CD4-positive, alpha-beta T cell (primary cell): ENCODE measurements at regions not wholly inside any gene's neighbourhood (a gene's known extent, or its start where the extent isn't known, plus 50 kb on each side); places are given as distances from the start of the nearest gene placed in this dataset.

Experiments used
- ATAC-seq: fragments of 200-7000 bp; cut with Tn5 transposase; one replicate; pipeline ENCODE4 v1.10.0; 2022; ENCODE audit warnings: mild to moderate bottlenecking; ENCODE audit not compliant: poor library complexity
- CTCF ChIA-PET: fragments of 350-600 bp; sonication (Branson Sonifier 250); formaldehyde crosslinking; loops from one replicate; lab custom pipeline; 2021; ENCODE audit warnings: antibody characterized with exemption, inconsistent platforms; lab: Charles Lee
- POLR2A ChIA-PET: fragments of 350-600 bp; sonication (Branson Sonifier 250); formaldehyde crosslinking; loops from one replicate; lab custom pipeline; 2021; ENCODE audit warnings: antibody characterized with exemption, inconsistent platforms; lab: Charles Lee
- DNase-seq, 14 experiments: peaks; one replicate each; pipeline ENCODE4 v3.0.0-alpha.2; 2013 to 2020; ENCODE audit warnings: mixed read lengths in 2 of 14
- H3K27ac ChIP-seq, 2 donors: one replicate each; pipeline versions ENCODE4 v1.5.1 to v1.7.0; 2013; ENCODE audit warnings: low read length in 2 of 2, low read depth in 1 of 2, mild to moderate bottlenecking in 1 of 2
- H3K27me3 ChIP-seq, 2 experiments: 1 replicate in 1 of 2; 2 replicates in 1 of 2; pipeline versions ENCODE4 v1.6.1 to v1.7.0; 2013; ENCODE audit warnings: low read length in 2 of 2, control low read depth in 1 of 2, mild to moderate bottlenecking in 1 of 2, moderate library complexity in 1 of 2; ENCODE audit not compliant: insufficient read depth in 2 of 2, control insufficient read depth in 1 of 2
- H3K36me3 ChIP-seq: one replicate; pipeline ENCODE4 v1.6.1; 2013; ENCODE audit warnings: low read length, control low read depth; ENCODE audit not compliant: insufficient read depth
- H3K4me1 ChIP-seq: one replicate; pipeline ENCODE4 v1.6.1; 2013; ENCODE audit warnings: low read length, control low read depth; ENCODE audit not compliant: insufficient read depth
- H3K4me3 ChIP-seq: one replicate; pipeline ENCODE4 v1.5.1; 2013; ENCODE audit warnings: mild to moderate bottlenecking, low read length, moderate library complexity
- H3K9me3 ChIP-seq, 2 experiments: 1 replicate in 1 of 2; 2 replicates in 1 of 2; pipeline versions ENCODE4 v1.6.1 to v1.7.0; 2013; ENCODE audit warnings: low read length in 2 of 2, mild to moderate bottlenecking in 2 of 2, control low read depth in 1 of 2, moderate library complexity in 1 of 2; ENCODE audit not compliant: control insufficient read depth in 1 of 2, insufficient read depth in 1 of 2
- H3K27ac Mint-ChIP-seq: one replicate; pipeline ENCODE4 v1.8.0; 2020; ENCODE audit warnings: mixed read lengths
- H3K27me3 Mint-ChIP-seq: one replicate; pipeline ENCODE4 v1.8.0; 2021; ENCODE audit warnings: mixed read lengths
- H3K36me3 Mint-ChIP-seq: one replicate; pipeline ENCODE4 v1.8.0; 2021; ENCODE audit warnings: low read depth, mixed read lengths
- H3K4me1 Mint-ChIP-seq: one replicate; pipeline ENCODE4 v1.8.0; 2021; ENCODE audit warnings: low read depth, mixed read lengths
- H3K4me3 Mint-ChIP-seq: one replicate; pipeline ENCODE4 v1.8.0; 2020; ENCODE audit warnings: mild to moderate bottlenecking, mixed read lengths
- H3K9me3 Mint-ChIP-seq: one replicate; pipeline ENCODE4 v1.8.0; 2020; ENCODE audit warnings: mixed read lengths
- intact Hi-C, 2 experiments: fragments of 100-400 bp; cut with DNase I in 1 of 2; cut with micrococcal nuclease in 1 of 2; formaldehyde crosslinking; loops; one replicate each; pipeline versions ENCODE4 v1.15.1 to v1.9.0; 2023 to 2025; cut with DNase I, micrococcal nuclease
- TF ChIP-seq, protein P1 (sequence below): fragments of 200-600 bp; IDR thresholded peaks from one replicate; pipeline ENCODE4 v1.8.0; 2022; ENCODE audit warnings: antibody characterized with exemption, mild to moderate bottlenecking

DNA sequence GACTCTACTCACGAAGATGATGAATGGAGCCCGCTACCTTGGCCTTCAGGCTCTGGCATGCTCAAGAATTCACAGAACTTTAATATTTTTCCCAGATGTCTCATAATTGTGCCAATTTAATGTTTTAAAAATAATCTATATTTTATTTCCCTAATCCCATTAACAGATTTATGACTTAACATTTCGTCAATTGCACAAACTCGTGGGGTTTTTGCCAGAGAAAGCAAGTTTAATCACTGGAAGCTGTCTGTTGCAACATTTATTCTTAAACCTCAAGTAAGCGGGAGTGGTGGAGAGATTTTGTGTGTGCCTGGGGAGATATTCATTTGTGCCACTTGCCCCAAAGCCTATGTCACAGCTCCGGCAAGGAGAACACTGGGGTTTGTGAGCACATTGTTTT, 117.9 kb downstream of the TEX36 start:
- intact Hi-C loops, result no loop called here
- ChIA-PET CTCF (no interaction called here), POLR2A (no interaction called here)
- TF ChIP-seq, protein P1, sequence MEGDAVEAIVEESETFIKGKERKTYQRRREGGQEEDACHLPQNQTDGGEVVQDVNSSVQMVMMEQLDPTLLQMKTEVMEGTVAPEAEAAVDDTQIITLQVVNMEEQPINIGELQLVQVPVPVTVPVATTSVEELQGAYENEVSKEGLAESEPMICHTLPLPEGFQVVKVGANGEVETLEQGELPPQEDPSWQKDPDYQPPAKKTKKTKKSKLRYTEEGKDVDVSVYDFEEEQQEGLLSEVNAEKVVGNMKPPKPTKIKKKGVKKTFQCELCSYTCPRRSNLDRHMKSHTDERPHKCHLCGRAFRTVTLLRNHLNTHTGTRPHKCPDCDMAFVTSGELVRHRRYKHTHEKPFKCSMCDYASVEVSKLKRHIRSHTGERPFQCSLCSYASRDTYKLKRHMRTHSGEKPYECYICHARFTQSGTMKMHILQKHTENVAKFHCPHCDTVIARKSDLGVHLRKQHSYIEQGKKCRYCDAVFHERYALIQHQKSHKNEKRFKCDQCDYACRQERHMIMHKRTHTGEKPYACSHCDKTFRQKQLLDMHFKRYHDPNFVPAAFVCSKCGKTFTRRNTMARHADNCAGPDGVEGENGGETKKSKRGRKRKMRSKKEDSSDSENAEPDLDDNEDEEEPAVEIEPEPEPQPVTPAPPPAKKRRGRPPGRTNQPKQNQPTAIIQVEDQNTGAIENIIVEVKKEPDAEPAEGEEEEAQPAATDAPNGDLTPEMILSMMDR, result no peak
- no peak for DNase-seq
- Mint-ChIP-seq H3K27ac (no peak overlapping the region), H3K4me1 (no peaks in the 10 kb centered on the region), H3K36me3 (no peaks in the 10 kb centered on the region), H3K4me3 (no peak overlapping the region), H3K9me3 (peaks cover 4% of the 10 kb centered on the region), H3K27me3 (peaks cover 9% of the 10 kb centered on the region)
- Histone ChIP-seq H3K9me3 (peaks cover 0 to 8% of the 10 kb centered on the region in 2 experiments), H3K27ac (no peak overlapping the region), H3K27me3 (peaks cover 0 to 4% of the 10 kb centered on the region in 2 experiments), H3K4me1 (no peaks in the 10 kb centered on the region), H3K36me3 (no peaks in the 10 kb centered on the region), H3K4me3 (no peak overlapping the region)
- no peak for ATAC-seq

- Mint-ChIP-seq H3K4me1 (no peaks in the 10 kb centered on the region), H3K4me3 (no peak overlapping the region), H3K36me3 (no peaks in the 10 kb centered on the region), H3K27ac (no peak overlapping the region), H3K9me3 (peaks cover 4% of the 10 kb centered on the region), H3K27me3 (peaks cover 9% of the 10 kb centered on the region)
- Histone ChIP-seq H3K9me3 (peaks cover 0 to 8% of the 10 kb centered on the region in 2 experiments), H3K4me3 (no peak overlapping the region), H3K36me3 (no peaks in the 10 kb centered on the region), H3K27ac (no peak overlapping the region), H3K27me3 (peaks cover 0 to 4% of the 10 kb centered on the region in 2 experiments), H3K4me1 (no peaks in the 10 kb centered on the region)
- intact Hi-C loops, result no loop called here
- ChIA-PET CTCF (no interaction called here), POLR2A (no interaction called here)
- no peak for DNase-seq
- TF ChIP-seq, protein P1, result no peak
- ATAC-seq, result no peak
Measured at GRCh38 chr10:125564570-125564969, 118.4 kb downstream of the TEX36 start.

DNA sequence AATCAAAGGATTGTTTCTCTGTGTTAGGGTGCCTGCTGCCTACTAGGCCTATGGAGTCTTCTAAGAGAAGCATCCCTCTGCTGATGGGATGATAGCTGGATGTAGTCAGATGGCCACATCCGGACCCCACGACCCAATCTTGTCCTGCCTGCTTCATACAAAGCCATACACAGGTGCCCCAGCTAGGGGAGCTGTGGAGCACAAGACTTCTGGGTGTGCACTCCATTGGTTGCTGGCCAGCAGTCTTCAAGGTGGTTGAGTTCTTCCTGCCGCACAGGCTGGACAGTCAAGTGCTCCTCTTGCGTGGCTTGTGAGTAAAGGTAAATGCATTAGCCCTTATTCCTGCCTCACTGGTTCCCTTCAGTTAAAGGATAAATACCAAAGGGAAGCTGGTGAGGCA, 120.2 kb downstream of the TEX36 start:
- peaks cover 0 to 2% of the 10 kb centered on the region in 2 experiments for H3K9me3 ChIP-seq
- H3K4me1 ChIP-seq, result no peaks in the 10 kb centered on the region

More for the DNA sequence above, 120.2 kb downstream of the TEX36 start:
- H3K9me3 Mint-ChIP-seq, result peaks cover 4% of the 10 kb centered on the region
- peaks cover 7% of the 10 kb centered on the region for H3K27me3 Mint-ChIP-seq
- DNase-seq (no peak), ATAC-seq (no peak)
- intact Hi-C loops, result no loop called here
- H3K27me3 ChIP-seq, result no peaks in the 10 kb centered on the region
- ChIA-PET POLR2A (no interaction called here), CTCF (no interaction called here)
- H3K4me3 Mint-ChIP-seq, result no peak overlapping the region
- H3K27ac Mint-ChIP-seq, result no peak overlapping the region
- H3K27ac ChIP-seq, result no peak overlapping the region
- TF ChIP-seq, protein P1, result no peak
- H3K4me1 Mint-ChIP-seq, result no peaks in the 10 kb centered on the region
- no peaks in the 10 kb centered on the region for H3K36me3 ChIP-seq
- H3K36me3 Mint-ChIP-seq, result no peaks in the 10 kb centered on the region
- H3K4me3 ChIP-seq, result no peak overlapping the region
